ENCODE measurements at regions not wholly inside any gene's neighbourhood (a gene's known extent, or its start where the extent isn't known, plus 50 kb on each side); places are given as distances from the start of the nearest gene placed in this dataset.
"Not testable (repeated sequence)": the region's sequence is repeated elsewhere in the genome, so short reads cannot be mapped to it uniquely, and the experiment has no call there.

DNA sequence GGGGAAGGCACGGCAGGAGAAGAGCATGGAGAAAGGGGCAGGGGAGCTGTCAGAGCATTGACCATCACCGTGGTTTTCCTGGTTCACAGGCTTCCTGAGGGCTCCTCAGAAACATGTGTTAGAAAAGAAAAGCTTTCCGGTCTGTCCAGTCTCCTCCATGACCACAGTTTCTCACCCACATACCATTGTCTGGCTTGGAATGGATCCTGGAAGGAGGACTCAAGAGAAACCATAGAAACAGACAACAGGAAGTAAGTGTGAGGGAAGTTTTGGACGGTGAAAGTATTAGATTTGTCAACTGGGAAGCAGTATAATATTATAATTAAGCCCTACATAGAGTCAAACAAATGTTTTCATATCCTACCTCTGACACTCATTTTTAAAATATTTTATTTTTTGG lies 52.7 kb upstream of the NOTCH2NLA start:
- not testable (repeated sequence) for DNase-seq (ENCODE audit: low read depth)

DNA sequence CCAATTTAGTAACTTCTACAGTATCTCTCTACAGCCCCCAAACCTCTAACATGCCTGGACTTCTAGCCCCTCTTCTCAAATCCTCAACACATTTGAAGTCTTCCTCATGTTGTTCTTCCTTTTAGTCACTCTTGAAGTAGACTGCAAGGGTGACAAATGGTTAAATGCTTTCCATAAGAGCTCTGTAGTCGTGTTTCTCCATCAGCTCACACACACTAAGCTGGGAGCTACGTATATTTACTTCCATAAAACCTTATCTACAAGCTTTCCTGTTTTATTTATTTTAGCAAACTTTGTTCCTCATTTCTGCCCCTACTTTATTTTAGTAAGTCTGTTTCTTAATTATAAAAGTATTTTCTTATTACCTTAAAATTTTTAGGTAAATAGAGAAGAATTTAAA lies 49.9 kb upstream of the NOTCH2NLA start:
- DNase-seq (ENCODE audit: low read depth) = not testable (repeated sequence)
